Occipital lobe (tissue), 1 donor: ENCODE measurements at regions not wholly inside any gene's neighbourhood (a gene's known extent, or its start where the extent isn't known, plus 50 kb on each side); places are given as distances from the start of the nearest gene placed in this dataset.
A peak's percentile ranks its signal among the peaks of the same experiment; 100 is the strongest.

Experiments used
- DNase-seq: peaks from one replicate; lab custom pipeline; 2025; lab: John Stamatoyannopoulos, UW

DNA sequence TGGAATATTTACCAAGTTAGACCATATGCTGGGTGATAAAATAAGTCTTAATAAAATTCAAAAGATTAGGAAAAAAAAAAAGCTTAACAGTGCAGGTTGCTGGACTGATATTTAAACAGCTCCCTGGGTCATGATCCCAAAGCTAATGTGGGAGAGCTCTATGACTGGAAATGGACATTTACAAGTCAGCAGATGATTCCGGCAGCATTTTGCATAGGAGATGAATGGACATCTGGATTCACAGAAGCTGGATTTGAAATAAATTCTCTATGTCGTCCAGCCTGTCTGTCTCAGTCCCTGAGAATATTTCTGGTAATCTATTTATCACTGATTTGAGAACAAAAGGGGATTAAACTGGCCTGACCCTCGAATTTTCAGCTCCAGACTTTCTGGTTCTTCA, 52.3 kb upstream of the KLHL25 start:
- DNase-seq: no peak

DNA sequence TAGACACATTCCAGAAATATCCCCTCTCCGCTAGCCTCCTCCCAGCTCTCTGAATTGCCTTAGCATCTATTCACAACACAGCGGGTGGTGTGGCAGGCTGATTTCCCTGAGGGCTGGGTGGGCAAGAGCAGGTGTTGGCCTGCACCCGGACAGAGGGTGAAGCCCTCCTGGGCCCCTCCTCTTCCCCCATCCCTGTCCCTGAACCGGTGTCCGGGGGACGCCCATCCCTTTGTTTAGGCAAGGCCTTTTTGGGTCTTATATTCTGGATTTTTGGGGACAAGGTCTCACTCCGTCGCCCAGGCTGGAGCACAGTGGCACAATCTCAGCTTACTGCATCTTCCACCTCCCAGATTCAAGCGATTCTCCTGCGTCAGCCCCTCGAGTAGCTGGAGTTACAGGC, 55.2 kb upstream of the KLHL25 start:
- no peak for DNase-seq

- DNase-seq: no peak
These were observed 58.2 kb upstream of the KLHL25 start for GRCh38 chr15:85852969-85853368.

- DNase-seq: peak; percentile 9
These were observed 59.8 kb upstream of the KLHL25 start for GRCh38 chr15:85854345-85855097.

GRCh38 chr15:85858586-85859375, 64.1 kb upstream of the KLHL25 start:
- peak; percentile 19 for DNase-seq

GRCh38 chr15:85859671-85860070, 64.9 kb upstream of the KLHL25 start:
- no peak for DNase-seq

GRCh38 chr15:85860394-85861161, 65.9 kb upstream of the KLHL25 start:
- DNase-seq: no peak

- DNase-seq: no peak
These were observed 70.5 kb upstream of the KLHL25 start for GRCh38 chr15:85865070-85865684.

DNA sequence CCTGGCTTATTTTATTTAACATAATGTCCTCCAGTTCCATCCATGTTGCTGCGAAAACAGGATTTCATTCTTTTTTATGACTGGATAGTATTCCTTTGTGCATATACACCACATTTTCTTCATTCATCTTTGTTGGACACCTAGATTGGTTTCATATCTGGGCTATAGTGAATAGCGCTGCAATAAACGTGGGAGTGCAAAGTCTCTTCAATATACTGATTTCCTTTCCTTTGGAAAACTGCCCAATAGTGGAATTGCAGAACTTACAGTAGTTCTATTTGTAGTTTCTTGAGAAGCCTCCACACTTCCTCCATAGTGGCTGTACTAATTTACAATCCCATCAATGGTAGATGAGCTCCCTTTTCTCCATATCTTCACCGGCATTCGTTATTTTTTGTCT, 72.5 kb upstream of the KLHL25 start:
- DNase-seq: no peak

- DNase-seq: no peak
These were observed 74.4 kb upstream of the KLHL25 start for GRCh38 chr15:85869124-85869523.

DNA sequence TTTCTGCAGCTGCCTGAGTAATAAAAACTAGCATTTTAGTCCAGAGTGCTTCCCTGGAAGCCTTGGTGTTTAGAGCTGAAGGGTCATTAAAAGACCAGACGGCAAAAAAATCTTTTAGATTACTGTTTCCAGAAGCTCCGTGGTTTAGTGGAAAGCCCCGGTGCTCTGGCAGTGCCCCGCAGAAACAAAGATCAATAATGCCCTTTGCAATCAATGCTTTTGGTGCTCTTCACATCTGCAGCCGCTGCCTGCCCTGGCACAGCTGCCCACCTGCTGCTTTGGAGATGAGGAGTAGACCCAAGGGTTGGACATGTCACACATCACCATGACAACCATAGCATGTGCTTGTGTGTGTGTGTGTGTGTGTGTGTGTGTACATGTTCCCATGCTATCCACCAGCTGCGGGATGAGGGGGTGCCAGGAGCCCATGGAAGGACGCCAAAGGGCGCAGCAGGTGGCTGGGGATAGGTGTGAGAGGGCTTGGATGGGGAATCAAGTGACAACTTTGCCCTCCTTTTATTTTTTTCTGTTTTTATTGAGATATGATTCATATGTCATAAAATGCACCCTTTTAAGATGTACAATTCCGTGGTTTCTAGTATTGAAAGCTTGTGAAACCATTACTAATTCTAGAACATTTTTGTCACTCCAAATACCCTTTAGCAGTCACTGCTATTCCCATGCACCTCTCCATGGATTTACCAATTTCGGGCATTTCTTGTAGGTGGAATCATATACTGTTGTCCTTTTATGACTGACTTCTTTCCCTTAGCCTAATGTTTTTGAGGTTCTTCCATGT, 75.7 kb upstream of the KLHL25 start:
- no peak for DNase-seq

- no peak for DNase-seq
These were observed 76.8 kb upstream of the KLHL25 start for GRCh38 chr15:85871545-85871944.

GRCh38 chr15:85872125-85872524, 77.4 kb upstream of the KLHL25 start:
- no peak for DNase-seq

- DNase-seq: no peak
These were observed 79.5 kb upstream of the KLHL25 start for GRCh38 chr15:85874236-85874635.

- DNase-seq: no peak
These were observed 81.0 kb upstream of the KLHL25 start for GRCh38 chr15:85875756-85876155.

GRCh38 chr15:85878828-85879225, 84.1 kb upstream of the KLHL25 start:
- DNase-seq: no peak

- DNase-seq: no peak
These were observed 84.8 kb upstream of the KLHL25 start for GRCh38 chr15:85879334-85880163.

DNA sequence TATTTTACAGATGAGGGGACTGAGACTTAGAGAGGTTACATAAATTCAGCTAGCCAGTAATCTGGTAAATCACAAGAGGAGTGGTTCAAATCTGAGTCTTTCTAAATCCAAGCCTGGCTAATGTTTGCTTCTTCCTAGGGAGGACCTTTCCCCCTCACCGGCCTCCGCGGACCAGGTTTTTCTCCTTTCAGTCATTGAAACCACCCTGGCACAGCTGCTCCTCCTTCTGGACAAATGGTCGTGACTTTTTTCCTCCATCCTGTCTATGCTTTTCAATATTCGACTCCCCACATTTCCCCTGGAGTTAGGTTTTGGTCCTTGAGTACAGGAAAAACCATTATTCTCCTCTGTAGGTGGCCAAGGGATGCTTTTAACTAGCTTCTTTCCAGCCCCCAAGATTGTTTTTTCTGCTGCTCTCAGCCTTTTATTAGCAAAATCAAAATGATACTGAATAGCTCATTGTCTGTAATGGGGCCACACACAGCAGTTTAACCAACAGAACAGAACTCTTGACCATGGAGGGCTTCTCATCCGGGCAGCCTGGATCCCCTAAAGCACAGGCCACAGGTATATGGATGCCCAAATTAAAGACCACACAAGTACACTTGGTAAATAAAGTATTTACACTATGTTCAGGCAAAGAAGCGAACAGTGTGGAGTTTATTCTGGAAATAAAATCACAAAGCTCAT, 85.9 kb upstream of the KLHL25 start:
- no peak for DNase-seq

- no peak for DNase-seq
These were observed 91.6 kb upstream of the KLHL25 start for GRCh38 chr15:85886309-85886811.
